Activated effector memory CD4-positive, alpha-beta T cell treated with Interleukin-2 at 50 U/mL for 16 hours (primary cell): ENCODE measurements at regions not wholly inside any gene's neighbourhood (a gene's known extent, or its start where the extent isn't known, plus 50 kb on each side); places are given as distances from the start of the nearest gene placed in this dataset.

Source experiments
- DNase-seq: peaks from one replicate; pipeline ENCODE4 v3.0.0-alpha.2; 2020

DNA sequence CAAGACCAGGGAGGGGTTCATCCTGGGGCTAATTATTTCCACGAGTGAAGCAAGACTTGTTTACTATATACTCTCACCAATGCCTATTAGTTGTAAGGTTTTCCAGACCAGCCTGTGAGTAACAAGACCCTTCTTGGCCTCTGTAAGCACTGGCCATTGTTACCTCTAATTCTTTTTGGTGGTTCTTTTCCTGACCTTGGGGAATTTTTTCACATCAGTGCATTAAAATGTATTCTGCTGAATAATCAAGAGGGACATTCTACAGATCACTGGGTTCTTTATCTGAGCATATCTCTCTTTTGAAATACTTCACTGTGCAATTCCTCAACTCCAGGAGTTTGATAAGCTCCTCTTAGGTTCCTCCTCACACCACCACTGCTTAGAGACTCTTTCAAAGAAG lies 909.9 kb upstream of the ACVR2A start:
- no peak for DNase-seq

DNA sequence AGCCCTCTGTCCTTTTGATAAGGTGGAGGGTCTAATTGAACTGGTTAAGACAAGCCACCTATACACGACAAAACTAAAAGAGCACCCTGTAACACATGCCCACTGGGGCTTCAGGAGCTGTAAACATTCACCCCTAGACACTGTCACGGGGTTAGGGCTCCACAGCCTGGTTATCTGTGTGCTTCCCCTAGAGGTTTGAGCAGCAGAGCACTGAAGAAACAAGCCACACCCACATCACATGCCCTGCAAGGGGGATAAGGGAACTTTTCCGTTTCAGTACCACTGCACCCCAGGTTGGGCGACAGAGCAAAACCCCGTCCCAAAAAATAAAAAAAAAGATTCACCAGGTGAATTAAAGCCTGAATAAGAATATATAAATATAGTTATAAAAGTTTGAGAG lies 913.7 kb upstream of the ACVR2A start:
- no peak for DNase-seq

GRCh38 chr2:146927080-146927711 lies 917.6 kb upstream of the ACVR2A start:
- no peak for DNase-seq

- DNase-seq = no peak
Measured at GRCh38 chr2:146918280-146918679, 926.5 kb upstream of the ACVR2A start.

GRCh38 chr2:146917431-146918042 lies 927.3 kb upstream of the ACVR2A start:
- DNase-seq = no peak

DNA sequence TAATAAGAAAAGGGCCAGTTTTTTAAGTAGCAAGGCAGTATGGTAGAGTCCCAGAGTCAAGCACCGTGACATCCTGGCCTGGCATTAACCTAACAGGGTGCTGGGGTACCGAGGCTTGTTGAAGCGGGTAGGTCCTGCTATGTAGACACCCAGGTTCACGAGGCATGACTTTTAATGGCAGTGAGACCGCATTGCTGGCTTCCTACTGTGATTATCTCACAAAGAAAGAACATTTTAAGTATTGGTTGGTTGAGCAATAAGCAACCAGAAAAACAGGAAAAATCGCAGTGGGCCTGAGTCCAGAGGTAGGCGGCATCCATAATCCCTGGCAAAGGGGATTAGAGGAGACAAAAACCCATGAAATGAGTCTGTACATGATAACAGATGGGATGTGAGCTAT lies 927.9 kb upstream of the ACVR2A start:
- DNase-seq = no peak

DNA sequence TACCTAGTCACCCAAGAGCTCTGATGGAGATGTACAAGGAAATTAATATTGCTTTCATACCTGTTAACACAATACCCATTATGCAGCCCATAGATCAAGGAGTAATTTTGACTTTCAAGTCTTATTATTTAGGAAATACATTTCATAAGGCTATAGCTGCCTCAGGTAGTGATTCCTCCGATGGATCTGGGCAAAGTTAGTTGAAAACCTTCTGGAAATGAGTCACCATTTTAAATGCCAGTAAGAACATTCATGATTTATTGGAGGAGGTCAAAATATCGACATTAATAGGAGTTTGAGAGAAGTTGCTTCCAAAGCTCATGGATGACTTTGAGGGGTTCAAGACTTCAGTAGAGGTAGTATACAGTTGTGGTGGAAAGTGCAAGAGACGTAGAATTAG lies 931.4 kb upstream of the ACVR2A start:
- no peak for DNase-seq

DNA sequence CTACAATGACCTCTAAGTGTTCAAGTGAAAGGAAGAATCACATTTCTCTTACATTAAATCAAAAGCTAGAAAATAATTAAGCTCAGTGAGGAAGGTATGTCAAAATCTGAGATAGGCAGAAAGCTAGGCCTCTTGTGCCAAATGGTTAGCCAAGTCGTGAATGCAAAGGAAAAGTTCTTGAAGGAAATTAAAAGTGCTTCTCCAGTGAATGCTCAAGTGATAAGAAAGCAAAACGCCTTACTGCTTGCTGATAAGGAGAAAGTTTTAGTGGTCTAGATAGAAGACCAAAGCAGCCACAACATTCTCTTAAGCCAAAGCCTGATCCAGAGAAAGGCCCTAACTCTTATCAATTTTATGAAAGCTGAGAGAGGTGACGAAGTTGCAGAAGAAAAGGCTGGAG lies 932.3 kb upstream of the ACVR2A start:
- no peak for DNase-seq

- no peak for DNase-seq
Measured at GRCh38 chr2:146908776-146909175, 936.1 kb upstream of the ACVR2A start.

- DNase-seq = no peak
Measured at GRCh38 chr2:146898083-146898482, 946.7 kb upstream of the ACVR2A start.

DNA sequence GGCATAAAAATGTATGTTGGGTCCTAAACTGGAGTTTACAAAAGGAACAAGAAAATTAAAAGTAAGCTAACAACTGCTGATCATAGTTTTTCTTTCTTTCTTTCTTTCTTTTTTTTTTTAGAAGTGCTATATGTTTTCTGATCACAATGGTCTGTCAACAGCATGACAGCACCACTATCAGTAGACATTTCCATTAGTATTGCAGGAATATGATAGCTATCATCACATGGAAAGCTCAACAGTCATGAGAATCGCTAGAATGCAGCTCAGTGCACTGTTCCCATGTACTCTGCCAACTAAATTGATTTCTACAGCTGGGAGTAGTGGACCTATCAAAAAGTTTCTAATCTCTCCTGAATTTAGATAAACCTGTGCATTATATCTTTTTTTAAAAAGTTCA lies 950.3 kb upstream of the ACVR2A start:
- DNase-seq = no peak

DNA sequence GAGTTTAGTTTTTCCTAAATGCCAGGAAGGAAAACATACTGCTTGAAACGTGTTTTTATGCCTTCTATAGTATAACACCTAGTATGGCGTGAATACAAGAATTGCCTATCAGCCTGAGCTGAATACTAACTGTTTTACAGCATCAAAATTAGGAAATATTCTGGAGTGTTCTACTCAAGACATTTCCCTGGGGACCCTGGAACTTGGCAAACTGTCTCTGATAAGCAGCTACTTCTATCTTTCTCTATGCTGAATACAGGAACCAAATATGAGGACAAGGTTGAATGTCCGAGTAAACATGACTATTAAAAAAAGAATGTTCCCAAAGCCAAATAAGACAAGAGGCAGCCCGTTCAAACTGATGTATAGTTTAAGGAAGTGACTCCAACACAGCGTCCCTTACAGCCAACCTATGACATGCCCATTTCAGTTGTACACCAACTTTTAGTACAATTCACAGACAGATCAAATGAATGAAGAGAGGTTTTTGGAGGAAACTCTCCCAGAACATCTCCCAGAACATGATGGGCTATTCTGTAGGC lies 951.3 kb upstream of the ACVR2A start:
- DNase-seq = no peak

DNA sequence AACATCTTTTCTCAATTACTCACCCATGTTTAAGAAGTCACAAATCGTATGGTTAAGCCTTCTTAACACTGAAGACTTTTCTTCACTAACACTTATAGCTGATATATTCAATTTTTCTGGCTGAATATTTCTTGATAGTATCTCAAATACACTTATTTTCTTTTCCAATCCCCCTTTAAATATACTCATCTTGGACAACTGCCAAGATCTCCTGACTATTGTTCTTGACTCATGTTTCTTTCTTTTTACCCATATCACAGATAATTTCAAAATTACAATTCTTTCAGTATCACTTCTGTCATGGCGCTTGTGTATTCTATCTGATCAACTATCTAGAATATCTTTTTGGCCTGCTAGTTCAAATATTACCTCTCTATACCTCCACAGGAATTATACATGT lies 954.3 kb upstream of the ACVR2A start:
- DNase-seq = no peak

DNA sequence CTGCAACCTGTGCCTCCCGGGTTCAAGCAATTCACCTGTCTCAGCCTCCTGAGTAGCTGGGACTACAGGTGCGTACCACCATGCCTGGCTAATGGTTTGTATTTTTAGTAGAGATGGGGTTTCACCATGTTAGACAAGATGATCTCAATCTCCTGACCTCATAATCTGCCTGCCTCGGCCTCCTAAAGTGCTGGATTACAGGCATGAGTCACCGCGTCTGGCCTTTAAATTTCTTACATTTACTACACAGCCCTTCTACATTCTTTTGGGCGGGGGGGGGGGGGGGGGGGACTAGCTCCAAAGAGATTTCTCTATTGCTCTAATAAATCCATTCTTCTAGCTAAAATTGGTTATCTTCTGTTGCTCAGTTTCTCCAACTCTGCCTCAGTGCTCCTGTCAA lies 964.9 kb upstream of the ACVR2A start:
- no peak for DNase-seq

DNA sequence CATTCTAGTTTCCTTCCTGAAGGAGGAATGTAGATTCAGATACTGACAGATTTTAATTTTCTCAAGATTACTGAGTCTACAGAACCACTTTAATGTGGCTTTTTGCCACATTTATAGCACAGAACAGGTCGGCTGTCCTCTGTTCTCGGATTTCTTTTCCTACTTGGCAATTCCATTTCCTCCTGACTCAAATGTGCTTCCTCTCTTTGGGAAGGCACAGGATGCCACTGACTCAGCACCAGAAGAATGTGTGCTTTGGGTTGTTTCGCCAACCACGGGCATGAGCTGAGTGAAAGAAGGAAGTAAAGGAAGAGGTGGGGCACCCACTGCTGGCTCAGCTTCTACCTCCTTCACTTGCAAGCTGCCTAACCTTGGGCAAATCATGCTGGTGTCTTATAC lies 970.6 kb upstream of the ACVR2A start:
- DNase-seq = no peak

DNA sequence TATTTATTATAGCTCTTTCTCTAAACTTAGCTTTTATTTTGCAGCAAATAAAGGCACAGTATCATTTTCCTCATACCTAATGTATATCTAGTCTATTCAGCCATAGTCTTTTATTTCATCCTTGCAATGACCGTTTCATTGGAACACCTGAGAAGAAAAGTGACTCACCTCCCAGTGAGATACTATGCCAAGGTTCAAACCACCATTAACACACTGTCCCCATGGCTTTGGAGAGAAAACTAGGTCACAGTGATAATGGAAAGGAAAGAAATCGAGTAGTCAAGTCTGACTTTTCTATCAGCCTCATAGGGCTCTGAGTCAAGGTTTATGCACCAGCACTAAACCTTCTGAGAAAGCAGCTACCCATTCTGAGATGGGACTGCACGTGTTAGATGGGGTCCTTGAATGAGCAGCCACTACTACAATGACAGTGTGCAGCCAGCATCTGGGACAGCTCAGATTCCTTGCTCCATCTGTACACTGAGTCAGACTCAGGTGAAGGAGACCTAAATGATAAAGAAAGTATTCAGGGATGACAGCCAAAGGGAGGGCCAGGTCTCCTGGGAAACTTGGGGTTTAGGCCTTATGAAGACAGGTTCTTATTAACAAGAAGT lies 971.1 kb upstream of the ACVR2A start:
- DNase-seq = no peak

DNA sequence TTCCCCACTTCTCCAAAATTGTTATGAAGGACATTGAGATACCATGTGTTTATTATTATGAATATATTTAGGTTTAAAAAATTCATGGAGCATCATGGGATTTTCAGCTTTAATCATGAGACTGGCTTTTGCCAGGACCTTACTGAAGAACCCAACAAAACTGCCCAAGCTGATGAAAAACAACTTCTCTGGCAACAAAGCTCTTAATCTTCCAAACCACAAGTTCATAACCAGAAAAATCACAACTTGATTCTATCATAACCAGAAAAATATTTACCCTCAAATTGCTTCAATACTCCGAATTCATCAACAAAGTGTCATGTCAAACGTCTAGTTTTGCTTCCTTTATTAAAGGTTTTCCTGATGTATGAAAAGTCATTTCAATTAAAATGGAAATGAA lies 971.8 kb upstream of the ACVR2A start:
- DNase-seq = no peak

GRCh38 chr2:146870691-146871090 lies 974.1 kb upstream of the ACVR2A start:
- no peak for DNase-seq

DNA sequence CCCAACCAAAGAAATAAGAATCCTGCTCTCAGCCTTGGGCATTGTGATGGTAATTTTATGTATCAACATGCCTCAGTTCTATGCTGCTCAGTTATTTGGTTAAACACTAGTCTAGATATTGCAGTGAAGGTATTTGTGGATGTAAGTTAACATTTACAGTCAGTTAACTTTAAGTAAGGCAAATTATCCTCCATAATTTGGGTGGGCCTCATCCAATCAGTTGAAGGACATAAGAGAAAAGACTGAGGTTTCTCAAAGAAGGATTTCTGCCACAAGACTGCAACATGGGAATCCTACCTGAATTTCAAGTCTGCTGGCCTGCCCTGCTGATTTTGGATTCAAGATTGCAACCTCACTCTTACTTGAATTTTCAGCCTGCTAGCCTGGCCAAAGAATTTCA lies 975.5 kb upstream of the ACVR2A start:
- no peak for DNase-seq

DNA sequence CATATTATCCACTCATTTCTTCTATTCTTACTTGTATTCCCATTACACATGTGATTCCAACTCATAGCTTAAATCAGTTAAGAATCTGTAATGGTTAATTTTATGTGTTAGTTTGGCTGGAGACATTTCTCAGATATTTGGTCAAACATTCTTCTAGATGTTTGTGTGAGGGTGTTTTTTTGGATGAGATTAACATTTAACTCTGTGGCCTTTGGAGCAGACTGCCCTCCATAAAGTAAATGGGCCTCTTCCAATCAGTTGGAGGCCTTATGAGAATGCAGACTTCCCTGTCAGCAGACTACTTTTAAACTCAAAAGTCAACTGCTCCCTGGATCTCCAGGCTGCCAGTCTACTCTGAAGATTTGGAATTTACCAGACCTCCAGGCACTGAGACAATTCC lies 976.8 kb upstream of the ACVR2A start:
- no peak for DNase-seq

- no peak for DNase-seq
Measured at GRCh38 chr2:146867477-146867986, 977.3 kb upstream of the ACVR2A start.

- no peak for DNase-seq
Measured at GRCh38 chr2:146853741-146854444, 990.9 kb upstream of the ACVR2A start.

GRCh38 chr2:146852661-146853060 lies 992.2 kb upstream of the ACVR2A start:
- no peak for DNase-seq

- DNase-seq = no peak
Measured at GRCh38 chr2:146850746-146851145, 994.1 kb upstream of the ACVR2A start.
